Neural cell (in vitro differentiated cells): ENCODE measurements at regions not wholly inside any gene's neighbourhood (a gene's known extent, or its start where the extent isn't known, plus 50 kb on each side); places are given as distances from the start of the nearest gene placed in this dataset.

Source experiments
- EP300 ChIP-seq: fragments of 450-650 bp; conservative IDR thresholded peaks from 2 replicates; pipeline ENCODE4 v1.6.1; 2014; ENCODE audit warnings: antibody characterized with exemption, mild to moderate bottlenecking, moderate library complexity; ENCODE audit not compliant: poor library complexity, severe bottlenecking
- EZH2 ChIP-seq: fragments of 200-600, 300-800 bp; shearing (Covaris generic), sonication (generic); IDR thresholded peaks from 2 replicates; pipeline ENCODE4 v1.6.1; 2014; ENCODE audit warnings: antibody characterized with exemption, low read length, borderline replicate concordance, mild to moderate bottlenecking; ENCODE audit not compliant: insufficient read depth, poor library complexity, severe bottlenecking
- MXI1 ChIP-seq: fragments of 450-650 bp; conservative IDR thresholded peaks from 2 replicates; pipeline ENCODE4 v1.6.1; 2014; ENCODE audit warnings: antibody characterized with exemption, mild to moderate bottlenecking; ENCODE audit not compliant: poor library complexity, severe bottlenecking
- POLR2AphosphoS5 ChIP-seq: IDR thresholded peaks from 2 replicates; pipeline ENCODE4 v1.6.1; 2012
- RAD21 ChIP-seq: fragments of 450-650 bp; conservative IDR thresholded peaks from 2 replicates; pipeline ENCODE4 v1.6.1; 2014; ENCODE audit warnings: antibody characterized with exemption, mild to moderate bottlenecking, moderate library complexity
- SMC3 ChIP-seq: fragments of 450-650 bp; conservative IDR thresholded peaks from 2 replicates; pipeline ENCODE4 v1.6.1; 2014; ENCODE audit warnings: antibody characterized with exemption, mild to moderate bottlenecking, moderate library complexity; ENCODE audit not compliant: poor library complexity
- TAF1 ChIP-seq: IDR thresholded peaks from 2 replicates; pipeline ENCODE4 v1.6.1; 2012; ENCODE audit warnings: low read depth
- TF ChIP-seq, protein P1 (sequence below): fragments of 450-650 bp; IDR thresholded peaks from 2 replicates; pipeline ENCODE4 v1.5.1; 2014; ENCODE audit warnings: antibody characterized with exemption, mild to moderate bottlenecking, moderate library complexity; ENCODE audit not compliant: poor library complexity, severe bottlenecking
- TF ChIP-seq, protein P2 (sequence below): IDR thresholded peaks from 2 replicates; pipeline ENCODE4 v1.6.1; 2012; ENCODE audit warnings: borderline replicate concordance

DNA sequence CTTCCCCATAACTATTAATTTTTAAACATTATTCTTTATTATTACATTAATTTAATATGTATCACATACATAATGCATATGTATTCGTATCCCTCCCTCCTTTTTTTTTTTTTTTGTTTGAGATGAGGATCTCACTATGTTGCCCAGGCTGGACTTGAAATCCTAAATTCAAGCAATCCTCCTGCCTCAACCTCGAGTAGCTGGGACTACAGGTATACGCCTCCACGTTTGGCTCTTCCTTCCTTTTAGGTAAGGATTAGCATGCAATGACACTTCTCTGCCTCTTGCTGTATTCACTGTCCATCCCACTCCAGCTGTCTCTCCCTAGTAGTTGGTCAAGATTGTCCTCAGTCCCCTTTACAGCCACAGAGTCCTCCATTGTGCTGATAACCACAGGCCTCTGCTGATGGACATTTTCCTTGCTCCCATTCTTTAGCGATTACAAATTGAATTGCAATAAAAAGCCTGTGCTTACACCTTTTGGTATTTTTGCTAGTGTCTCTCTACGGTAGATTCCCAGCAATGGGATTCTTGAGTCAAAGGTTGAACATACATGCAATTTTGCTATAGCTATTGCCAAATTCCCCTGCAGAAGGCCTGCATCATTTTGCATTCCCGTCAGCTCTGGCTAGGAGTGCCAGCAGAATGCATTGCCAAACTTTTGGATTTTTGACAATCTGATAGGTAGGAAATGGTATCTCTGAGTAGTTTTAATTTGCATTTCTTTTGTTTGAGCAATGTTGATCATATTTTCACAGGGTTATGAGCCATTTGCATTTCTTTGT lies 156.6 kb downstream of the SMAD6 start:
- no peak for TF ChIP-seq RAD21
- TF ChIP-seq EP300 = no peak
- TF ChIP-seq, protein P1, sequence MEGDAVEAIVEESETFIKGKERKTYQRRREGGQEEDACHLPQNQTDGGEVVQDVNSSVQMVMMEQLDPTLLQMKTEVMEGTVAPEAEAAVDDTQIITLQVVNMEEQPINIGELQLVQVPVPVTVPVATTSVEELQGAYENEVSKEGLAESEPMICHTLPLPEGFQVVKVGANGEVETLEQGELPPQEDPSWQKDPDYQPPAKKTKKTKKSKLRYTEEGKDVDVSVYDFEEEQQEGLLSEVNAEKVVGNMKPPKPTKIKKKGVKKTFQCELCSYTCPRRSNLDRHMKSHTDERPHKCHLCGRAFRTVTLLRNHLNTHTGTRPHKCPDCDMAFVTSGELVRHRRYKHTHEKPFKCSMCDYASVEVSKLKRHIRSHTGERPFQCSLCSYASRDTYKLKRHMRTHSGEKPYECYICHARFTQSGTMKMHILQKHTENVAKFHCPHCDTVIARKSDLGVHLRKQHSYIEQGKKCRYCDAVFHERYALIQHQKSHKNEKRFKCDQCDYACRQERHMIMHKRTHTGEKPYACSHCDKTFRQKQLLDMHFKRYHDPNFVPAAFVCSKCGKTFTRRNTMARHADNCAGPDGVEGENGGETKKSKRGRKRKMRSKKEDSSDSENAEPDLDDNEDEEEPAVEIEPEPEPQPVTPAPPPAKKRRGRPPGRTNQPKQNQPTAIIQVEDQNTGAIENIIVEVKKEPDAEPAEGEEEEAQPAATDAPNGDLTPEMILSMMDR = no peak
- TF ChIP-seq, protein P2, sequence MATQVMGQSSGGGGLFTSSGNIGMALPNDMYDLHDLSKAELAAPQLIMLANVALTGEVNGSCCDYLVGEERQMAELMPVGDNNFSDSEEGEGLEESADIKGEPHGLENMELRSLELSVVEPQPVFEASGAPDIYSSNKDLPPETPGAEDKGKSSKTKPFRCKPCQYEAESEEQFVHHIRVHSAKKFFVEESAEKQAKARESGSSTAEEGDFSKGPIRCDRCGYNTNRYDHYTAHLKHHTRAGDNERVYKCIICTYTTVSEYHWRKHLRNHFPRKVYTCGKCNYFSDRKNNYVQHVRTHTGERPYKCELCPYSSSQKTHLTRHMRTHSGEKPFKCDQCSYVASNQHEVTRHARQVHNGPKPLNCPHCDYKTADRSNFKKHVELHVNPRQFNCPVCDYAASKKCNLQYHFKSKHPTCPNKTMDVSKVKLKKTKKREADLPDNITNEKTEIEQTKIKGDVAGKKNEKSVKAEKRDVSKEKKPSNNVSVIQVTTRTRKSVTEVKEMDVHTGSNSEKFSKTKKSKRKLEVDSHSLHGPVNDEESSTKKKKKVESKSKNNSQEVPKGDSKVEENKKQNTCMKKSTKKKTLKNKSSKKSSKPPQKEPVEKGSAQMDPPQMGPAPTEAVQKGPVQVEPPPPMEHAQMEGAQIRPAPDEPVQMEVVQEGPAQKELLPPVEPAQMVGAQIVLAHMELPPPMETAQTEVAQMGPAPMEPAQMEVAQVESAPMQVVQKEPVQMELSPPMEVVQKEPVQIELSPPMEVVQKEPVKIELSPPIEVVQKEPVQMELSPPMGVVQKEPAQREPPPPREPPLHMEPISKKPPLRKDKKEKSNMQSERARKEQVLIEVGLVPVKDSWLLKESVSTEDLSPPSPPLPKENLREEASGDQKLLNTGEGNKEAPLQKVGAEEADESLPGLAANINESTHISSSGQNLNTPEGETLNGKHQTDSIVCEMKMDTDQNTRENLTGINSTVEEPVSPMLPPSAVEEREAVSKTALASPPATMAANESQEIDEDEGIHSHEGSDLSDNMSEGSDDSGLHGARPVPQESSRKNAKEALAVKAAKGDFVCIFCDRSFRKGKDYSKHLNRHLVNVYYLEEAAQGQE = no peak
- no peak for TF ChIP-seq MXI1
- TF ChIP-seq EZH2 = no peak
- no peak for TF ChIP-seq POLR2AphosphoS5
- no peak for TF ChIP-seq TAF1
- no peak for TF ChIP-seq SMC3
